Activated T-cell treated with anti-CD3 and anti-CD28 coated beads, Interleukin-2, amount 50 U/mL, for 24 hours (primary cell): ENCODE measurements at regions not wholly inside any gene's neighbourhood (a gene's known extent, or its start where the extent isn't known, plus 50 kb on each side); places are given as distances from the start of the nearest gene placed in this dataset.
"Not testable (repeated sequence)": the region's sequence is repeated elsewhere in the genome, so short reads cannot be mapped to it uniquely, and the experiment has no call there.

ENCODE experiments used
- DNase-seq: peaks from one replicate; pipeline ENCODE4 v3.0.0-alpha.2; 2020
- H3K27ac Mint-ChIP-seq: 2 replicates; pipeline ENCODE4 v1.8.0; 2020; ENCODE audit warnings: mild to moderate bottlenecking, mixed read lengths
- H3K27me3 Mint-ChIP-seq: 2 replicates; pipeline ENCODE4 v1.8.0; 2020; ENCODE audit warnings: mixed read lengths
- H3K36me3 Mint-ChIP-seq: 2 replicates; pipeline ENCODE4 v1.8.0; 2020; ENCODE audit warnings: low read depth, mixed read lengths
- H3K4me1 Mint-ChIP-seq: 2 replicates; pipeline ENCODE4 v1.8.0; 2020; ENCODE audit warnings: low read depth, mixed read lengths
- H3K4me3 Mint-ChIP-seq: 2 replicates; pipeline ENCODE4 v1.8.0; 2020; ENCODE audit warnings: mild to moderate bottlenecking, moderate library complexity, mixed read lengths
- H3K9me3 Mint-ChIP-seq: 2 replicates; pipeline ENCODE4 v1.8.0; 2020; ENCODE audit warnings: mixed read lengths

DNA sequence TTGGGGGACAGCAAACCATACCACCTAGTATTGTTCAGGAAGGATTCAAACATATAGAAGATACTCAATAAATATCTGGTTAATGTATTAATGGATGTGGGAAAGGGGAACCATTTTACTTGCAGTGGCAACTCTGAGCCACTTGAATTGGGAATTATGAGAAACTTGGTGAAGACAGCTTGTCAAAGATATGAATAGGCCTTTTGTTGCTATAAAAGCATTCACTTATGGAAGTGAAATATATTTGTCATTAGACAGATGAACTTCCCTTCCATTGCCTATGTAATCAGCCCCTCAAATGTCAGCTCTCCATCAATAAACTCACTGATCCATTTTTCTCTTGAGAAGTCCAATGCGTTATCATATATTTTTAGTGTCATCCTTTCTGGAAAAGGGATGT, 56.1 kb downstream of the GPR85 start:
- no peak overlapping the region for H3K27ac Mint-ChIP-seq
- H3K27me3 Mint-ChIP-seq: peaks cover 21% of the 10 kb centered on the region
- H3K9me3 Mint-ChIP-seq: no peaks in the 10 kb centered on the region
- no peaks in the 10 kb centered on the region for H3K4me1 Mint-ChIP-seq
- no peaks in the 10 kb centered on the region for H3K36me3 Mint-ChIP-seq
- H3K4me3 Mint-ChIP-seq: no peak overlapping the region
- DNase-seq: no peak

DNA sequence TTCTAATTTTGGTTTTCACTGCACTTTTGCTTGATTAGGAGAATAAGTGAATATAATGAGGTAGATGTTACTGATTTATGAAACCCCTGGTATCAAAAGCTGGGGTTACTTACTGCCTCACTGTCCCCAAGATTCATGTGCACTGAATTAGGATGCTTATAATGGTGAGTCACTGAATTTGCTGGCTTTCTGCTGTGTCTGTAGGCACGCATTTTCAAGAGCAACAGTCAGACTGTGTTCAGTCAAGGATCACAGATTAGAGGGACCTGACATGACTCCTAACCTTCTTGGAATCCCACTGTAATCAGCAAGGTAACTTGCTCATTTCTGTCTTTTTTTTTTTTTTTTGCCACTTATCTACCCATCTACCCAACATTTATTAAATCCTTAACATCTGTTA, 59.7 kb downstream of the GPR85 start:
- DNase-seq: no peak
- Mint-ChIP-seq H3K9me3 (no peaks in the 10 kb centered on the region), H3K36me3 (no peaks in the 10 kb centered on the region)

GRCh38 chr7:113017144-113017857, 69.3 kb downstream of the GPR85 start:
- not testable (repeated sequence) for H3K4me1 Mint-ChIP-seq, H3K27me3 Mint-ChIP-seq, H3K36me3 Mint-ChIP-seq, H3K4me3 Mint-ChIP-seq, H3K27ac Mint-ChIP-seq, H3K9me3 Mint-ChIP-seq, DNase-seq

More for the DNA sequence above, 59.7 kb downstream of the GPR85 start:
- Mint-ChIP-seq H3K4me1 (no peaks in the 10 kb centered on the region), H3K4me3 (no peak overlapping the region), H3K27me3 (peaks cover 20% of the 10 kb centered on the region), H3K27ac (no peak overlapping the region)

DNA sequence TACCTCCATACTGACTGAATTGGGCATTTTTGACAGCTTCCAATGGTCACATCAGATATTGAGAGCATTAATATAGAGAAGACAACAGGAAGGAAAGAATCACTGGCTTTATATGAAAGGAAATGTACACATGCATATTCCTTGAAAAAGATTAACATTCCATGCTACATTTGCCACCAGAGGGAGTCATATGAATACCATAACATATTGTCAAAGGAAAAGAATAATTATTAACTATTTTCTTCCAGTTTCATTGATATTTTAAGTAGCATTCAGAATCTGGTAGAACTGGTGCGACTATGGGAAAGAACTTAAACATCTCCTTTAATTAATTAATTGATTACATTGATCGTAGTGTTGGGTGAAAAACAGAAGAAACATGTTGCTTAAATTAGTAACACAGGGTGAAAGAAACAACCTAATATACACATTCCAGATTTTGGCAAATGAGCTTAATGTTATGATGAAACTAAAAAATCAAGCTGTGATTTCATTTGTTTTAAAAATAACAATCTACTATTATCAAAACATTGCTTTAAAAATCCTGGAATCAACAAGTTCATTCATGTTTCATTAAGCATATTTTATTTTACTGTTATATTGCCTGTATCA, 71.5 kb downstream of the GPR85 start:
- no peak for DNase-seq
- Mint-ChIP-seq H3K27ac (no peak overlapping the region), H3K9me3 (peaks cover 7% of the 10 kb centered on the region), H3K4me3 (no peak overlapping the region), H3K27me3 (no peaks in the 10 kb centered on the region), H3K36me3 (no peaks in the 10 kb centered on the region), H3K4me1 (no peaks in the 10 kb centered on the region)

GRCh38 chr7:113013761-113014449, 72.7 kb downstream of the GPR85 start:
- Mint-ChIP-seq H3K36me3 (no peaks in the 10 kb centered on the region), H3K9me3 (peaks cover 7% of the 10 kb centered on the region), H3K27ac (no peak overlapping the region), H3K4me1 (no peaks in the 10 kb centered on the region), H3K4me3 (no peak overlapping the region), H3K27me3 (peaks cover 4% of the 10 kb centered on the region)
- no peak for DNase-seq

- H3K4me3 Mint-ChIP-seq, H3K4me1 Mint-ChIP-seq, H3K36me3 Mint-ChIP-seq, H3K27me3 Mint-ChIP-seq, H3K9me3 Mint-ChIP-seq, DNase-seq, H3K27ac Mint-ChIP-seq: not testable (repeated sequence)
Measured at GRCh38 chr7:113012862-113013261, 73.8 kb downstream of the GPR85 start.

DNA sequence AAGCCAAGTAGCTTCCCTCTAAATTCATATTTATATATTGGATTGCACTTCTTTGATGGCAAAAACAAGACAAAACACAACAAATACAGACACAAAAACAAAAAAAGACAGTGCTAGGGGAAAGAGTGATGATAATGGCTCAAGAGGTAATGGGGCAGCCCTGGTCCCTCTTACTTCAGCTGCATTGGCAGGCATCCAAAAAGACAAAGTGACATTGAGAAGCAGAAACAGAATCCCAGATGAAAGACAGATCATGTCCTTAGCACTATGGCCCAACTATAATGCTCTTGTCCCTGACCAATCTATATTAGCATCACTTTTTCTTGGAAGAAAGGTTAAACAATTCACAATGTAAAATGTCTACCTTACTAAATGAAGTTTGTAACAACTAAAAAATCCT, 76.2 kb downstream of the GPR85 start:
- Mint-ChIP-seq H3K27ac (no peak overlapping the region), H3K4me1 (no peaks in the 10 kb centered on the region), H3K4me3 (no peak overlapping the region), H3K27me3 (peaks cover 8% of the 10 kb centered on the region), H3K9me3 (peaks cover 7% of the 10 kb centered on the region), H3K36me3 (no peaks in the 10 kb centered on the region)
- no peak for DNase-seq

DNA sequence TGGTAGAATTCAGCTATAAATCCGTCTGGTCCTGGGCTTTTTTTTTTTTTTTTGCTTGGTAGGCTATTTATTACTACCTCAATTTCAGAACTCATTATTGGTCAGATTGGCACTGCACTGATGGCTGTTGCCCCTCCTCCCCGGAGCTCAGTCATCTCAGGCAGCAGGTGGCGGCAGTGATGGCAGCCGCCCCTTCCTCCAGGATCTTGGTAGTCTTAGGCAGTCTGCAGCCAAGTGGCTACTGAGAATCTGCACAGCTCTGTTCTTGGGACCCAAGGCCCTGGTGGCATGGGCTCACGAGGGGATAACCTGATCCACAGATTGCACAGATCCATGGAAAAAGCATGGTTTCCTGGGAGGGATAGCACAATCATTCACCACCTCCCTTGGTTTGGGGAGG, 77.9 kb downstream of the GPR85 start:
- no peak for DNase-seq
- Mint-ChIP-seq H3K4me3 (no peak overlapping the region), H3K27ac (no peak overlapping the region), H3K4me1 (peaks cover 5% of the 10 kb centered on the region), H3K36me3 (no peaks in the 10 kb centered on the region), H3K9me3 (peaks cover 7% of the 10 kb centered on the region), H3K27me3 (peaks cover 8% of the 10 kb centered on the region)

GRCh38 chr7:113004726-113005454, 81.7 kb downstream of the GPR85 start:
- H3K36me3 Mint-ChIP-seq: no peaks in the 10 kb centered on the region
- no peak overlapping the region for H3K27ac Mint-ChIP-seq
- H3K4me1 Mint-ChIP-seq: peaks cover 5% of the 10 kb centered on the region
- no peaks in the 10 kb centered on the region for H3K9me3 Mint-ChIP-seq
- H3K4me3 Mint-ChIP-seq: no peak overlapping the region
- H3K27me3 Mint-ChIP-seq: peaks cover 15% of the 10 kb centered on the region
- no peak for DNase-seq

DNA sequence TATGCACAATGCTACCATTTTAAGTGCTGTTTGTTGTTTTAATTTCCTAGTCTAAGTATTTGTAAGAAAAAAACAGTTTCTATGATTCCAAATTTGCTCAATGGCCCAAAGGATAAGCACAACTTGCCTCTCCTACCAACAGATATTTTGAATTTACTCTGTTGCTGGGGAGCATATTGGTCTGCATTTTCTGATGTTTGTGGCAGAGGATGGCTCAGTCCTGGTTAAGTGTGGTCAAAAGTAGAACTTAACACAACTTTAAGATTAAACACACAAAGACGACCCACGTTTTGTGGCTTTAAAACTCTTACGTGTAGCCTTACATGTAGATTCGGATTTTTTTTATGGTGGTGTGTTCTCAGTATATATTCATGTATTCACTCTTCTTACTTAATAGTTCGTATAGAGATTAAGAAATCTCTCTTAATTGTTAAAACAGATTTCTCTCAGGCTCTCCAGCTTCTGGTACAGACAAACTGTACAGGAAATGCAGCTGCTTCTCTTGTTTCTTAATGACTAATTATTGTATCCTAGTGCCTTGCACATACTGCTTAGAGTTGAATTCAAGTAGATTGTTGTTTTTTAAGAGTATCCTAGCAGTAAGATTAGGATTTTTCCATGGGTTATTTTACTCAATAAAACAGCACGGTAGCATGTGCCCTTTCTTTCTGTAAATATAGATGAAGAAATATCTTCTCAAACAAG, 86.2 kb downstream of the GPR85 start:
- Mint-ChIP-seq H3K27me3 (peaks cover 21% of the 10 kb centered on the region), H3K36me3 (no peaks in the 10 kb centered on the region), H3K4me1 (peaks cover 5% of the 10 kb centered on the region), H3K4me3 (no peak overlapping the region), H3K9me3 (no peaks in the 10 kb centered on the region), H3K27ac (no peak overlapping the region)
- DNase-seq: no peak

DNA sequence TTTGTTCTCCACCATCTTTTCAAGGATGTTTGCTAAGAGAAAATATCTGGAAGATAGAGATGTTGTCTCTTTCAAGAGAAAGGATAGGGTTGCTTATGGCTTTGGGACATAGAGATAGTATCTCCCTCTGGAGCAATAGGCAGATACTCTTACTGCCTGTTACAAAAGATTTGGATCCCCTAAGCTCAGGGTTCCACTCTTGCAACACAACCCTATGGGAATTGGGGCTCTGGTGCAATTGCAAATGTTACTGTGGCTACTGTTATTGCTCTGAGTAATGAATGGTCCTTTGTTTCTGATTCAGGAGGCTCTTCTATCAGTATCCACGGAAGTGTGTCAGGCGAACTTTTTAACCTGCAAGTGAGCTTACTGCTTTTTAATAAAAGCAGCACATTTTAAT, 88.8 kb downstream of the GPR85 start:
- peaks cover 20% of the 10 kb centered on the region for H3K27me3 Mint-ChIP-seq
- no peak for DNase-seq
- no peak overlapping the region for H3K4me3 Mint-ChIP-seq
- no peaks in the 10 kb centered on the region for H3K4me1 Mint-ChIP-seq
- H3K36me3 Mint-ChIP-seq: no peaks in the 10 kb centered on the region
- no peaks in the 10 kb centered on the region for H3K9me3 Mint-ChIP-seq
- H3K27ac Mint-ChIP-seq: no peak overlapping the region

DNA sequence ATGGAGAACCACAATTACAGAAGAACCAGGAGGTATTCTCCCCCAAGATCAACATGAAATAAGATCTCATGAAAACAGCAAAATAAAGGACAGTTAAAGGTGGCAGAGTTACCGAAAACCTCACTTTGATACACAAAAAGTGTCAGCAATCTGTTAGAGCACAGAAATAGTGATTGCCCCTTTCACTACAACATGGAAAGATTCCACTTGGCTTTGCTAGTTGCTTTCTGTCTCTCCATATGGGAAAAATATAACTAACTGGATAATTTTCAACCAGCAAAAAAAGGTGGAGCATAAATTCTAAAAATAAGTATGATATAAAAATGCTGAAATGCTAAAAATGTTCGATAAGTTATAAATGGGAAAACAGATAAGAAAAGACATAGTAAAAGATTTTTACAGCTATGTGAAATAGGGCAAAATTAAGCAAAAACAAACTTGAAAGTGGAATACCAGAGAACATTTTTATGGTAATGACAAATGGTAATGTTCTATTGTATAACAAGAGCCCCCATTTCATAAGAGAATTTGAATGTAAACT, 90.2 kb downstream of the GPR85 start:
- Mint-ChIP-seq H3K9me3 (no peaks in the 10 kb centered on the region), H3K27ac (no peak overlapping the region), H3K4me1 (no peaks in the 10 kb centered on the region), H3K27me3 (peaks cover 24% of the 10 kb centered on the region), H3K4me3 (no peak overlapping the region), H3K36me3 (no peaks in the 10 kb centered on the region)
- no peak for DNase-seq

- Mint-ChIP-seq H3K27me3 (peaks cover 24% of the 10 kb centered on the region), H3K4me3 (no peak overlapping the region), H3K36me3 (no peaks in the 10 kb centered on the region), H3K4me1 (no peaks in the 10 kb centered on the region), H3K27ac (no peak overlapping the region), H3K9me3 (no peaks in the 10 kb centered on the region)
- no peak for DNase-seq
Measured at GRCh38 chr7:112995059-112995824, 91.4 kb downstream of the GPR85 start.
